Gastrocnemius medialis (tissue), 4 donors: ENCODE measurements at regions not wholly inside any gene's neighbourhood (a gene's known extent, or its start where the extent isn't known, plus 50 kb on each side); places are given as distances from the start of the nearest gene placed in this dataset.

ENCODE experiments used
- CTCF ChIP-seq, 5 experiments: fragments of 450-650 bp in 3 of 5; fragments of 200-600 bp in 2 of 5; sonication (generic) in 2 of 5; IDR thresholded peaks in 4 of 5; conservative IDR thresholded peaks in 1 of 5; 1 replicate in 4 of 5; 2 replicates in 1 of 5; pipeline ENCODE4 v1.5.1; 2016 to 2019; ENCODE audit warnings: antibody characterized with exemption in 5 of 5, mild to moderate bottlenecking in 3 of 5, moderate library complexity in 3 of 5
- POLR2A ChIP-seq, 2 donors: fragments of 450-650 bp; IDR thresholded peaks; one replicate each; pipeline ENCODE4 v1.6.1; 2017; ENCODE audit warnings: antibody characterized with exemption in 2 of 2, mild to moderate bottlenecking in 2 of 2, moderate library complexity in 2 of 2

DNA sequence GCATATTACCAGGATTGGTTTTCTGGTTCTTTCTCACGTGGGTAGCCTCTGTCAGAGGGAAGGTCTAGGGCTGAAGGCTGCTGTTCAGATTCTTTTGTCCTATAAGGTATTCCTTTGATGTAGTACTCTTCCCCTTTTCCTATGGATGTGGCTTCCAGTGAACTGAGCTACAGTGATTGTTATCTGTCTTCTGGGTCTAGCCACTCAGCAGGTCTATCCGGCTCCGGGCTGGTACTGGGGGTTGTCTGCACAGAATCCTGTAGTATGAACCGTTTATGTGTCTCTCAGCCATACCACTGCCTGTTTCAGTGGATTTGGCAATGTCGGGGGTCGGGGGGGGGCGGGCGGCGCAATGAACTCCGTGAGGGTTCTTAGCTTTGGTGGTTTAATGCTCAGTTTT is 84.5 kb upstream of the C10orf90 start:
- TF ChIP-seq CTCF (IDR thresholded peaks at IDR 0.05 in 4 of 5, conservative IDR thresholded peaks at IDR 0.05 in 1 of 5) (no peak), POLR2A (IDR thresholded peaks at IDR 0.05) (no peak)
